ENCODE measurements at regions not wholly inside any gene's neighbourhood (a gene's known extent, or its start where the extent isn't known, plus 50 kb on each side); places are given as distances from the start of the nearest gene placed in this dataset.

- TF ChIP-seq CTCF (IDR thresholded peaks at IDR 0.05; ENCODE audit: insufficient read depth, low read depth, low read length), result no peak
- DNase-seq (ENCODE audit: low read depth), result no peak
- H3K4me3 ChIP-seq (ENCODE audit: low read depth, low read length), result no peak overlapping the region
Observed at GRCh38 chr2:203799908-203800307, 67.7 kb upstream of the CTLA4 start.

GRCh38 chr2:203800783-203801182, 66.8 kb upstream of the CTLA4 start:
- no peak overlapping the region for H3K4me3 ChIP-seq (ENCODE audit: low read depth, low read length)
- DNase-seq (ENCODE audit: low read depth), result no peak
- no peak for TF ChIP-seq CTCF (IDR thresholded peaks at IDR 0.05; ENCODE audit: insufficient read depth, low read depth, low read length)

GRCh38 chr2:203802342-203803052, 65.1 kb upstream of the CTLA4 start:
- TF ChIP-seq CTCF (IDR thresholded peaks at IDR 0.05; ENCODE audit: insufficient read depth, low read depth, low read length), result no peak
- no peak for DNase-seq (ENCODE audit: low read depth)
- H3K4me3 ChIP-seq (ENCODE audit: low read depth, low read length), result no peak overlapping the region

DNA sequence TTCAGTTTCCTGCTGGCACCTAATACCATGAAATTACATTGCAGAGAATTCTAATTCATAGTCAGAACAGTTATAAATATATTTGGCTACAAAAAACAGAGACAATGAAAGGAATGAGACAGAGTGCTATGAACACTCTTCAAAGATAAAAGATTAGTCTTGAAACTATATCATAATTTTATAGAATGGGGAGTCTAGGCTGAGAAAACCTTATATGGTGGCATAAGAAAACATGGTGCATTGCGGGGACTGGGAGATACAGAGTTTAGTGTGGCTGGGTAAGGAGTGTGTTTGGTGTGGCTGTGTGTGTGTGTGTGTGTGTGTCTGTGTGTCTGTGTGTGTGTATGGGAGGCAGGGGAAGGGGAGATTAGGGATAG, 64.5 kb upstream of the CTLA4 start:
- DNase-seq (ENCODE audit: low read depth), result no peak
- H3K4me3 ChIP-seq (ENCODE audit: low read depth, low read length), result no peak overlapping the region
- TF ChIP-seq CTCF (IDR thresholded peaks at IDR 0.05; ENCODE audit: insufficient read depth, low read depth, low read length), result no peak

DNA sequence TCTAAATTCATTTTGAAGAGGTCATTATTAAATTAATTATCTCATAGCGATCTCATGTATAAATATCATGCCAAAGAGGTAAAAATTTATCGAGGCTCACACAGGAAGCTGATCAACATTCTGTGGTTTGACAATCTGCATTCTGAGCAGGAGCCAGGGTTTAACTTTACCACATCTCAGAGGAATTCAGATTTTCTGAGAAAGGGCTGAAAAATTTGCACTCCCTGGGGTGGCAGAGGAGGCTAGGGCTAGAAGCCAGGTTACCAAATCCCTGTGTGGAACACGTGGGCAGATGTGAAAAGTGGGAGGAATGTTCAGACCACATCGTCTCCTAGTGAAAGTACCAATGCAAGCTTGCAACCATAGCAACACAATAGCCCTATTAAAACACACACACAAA, 63.5 kb upstream of the CTLA4 start:
- peak; percentile 84 for DNase-seq (ENCODE audit: low read depth)
- no peak for TF ChIP-seq CTCF (IDR thresholded peaks at IDR 0.05; ENCODE audit: insufficient read depth, low read depth, low read length)
- H3K4me3 ChIP-seq (ENCODE audit: low read depth, low read length), result no peak overlapping the region

- TF ChIP-seq CTCF (IDR thresholded peaks at IDR 0.05; ENCODE audit: insufficient read depth, low read depth, low read length), result no peak
- no peak for DNase-seq (ENCODE audit: low read depth)
- H3K4me3 ChIP-seq (ENCODE audit: low read depth, low read length), result no peak overlapping the region
Observed at GRCh38 chr2:203804764-203805485, 62.6 kb upstream of the CTLA4 start.
